H7 (cell line): ENCODE measurements at regions not wholly inside any gene's neighbourhood (a gene's known extent, or its start where the extent isn't known, plus 50 kb on each side); places are given as distances from the start of the nearest gene placed in this dataset.
"Not testable (repeated sequence)": the region's sequence is repeated elsewhere in the genome, so short reads cannot be mapped to it uniquely, and the experiment has no call there.

Experiments used
- DNase-seq: peaks from one replicate; pipeline ENCODE4 v3.0.0; 2012
- H3K27me3 ChIP-seq: 2 replicates; pipeline ENCODE4 v1.6.0; 2011; ENCODE audit warnings: mild to moderate bottlenecking, low read length; ENCODE audit not compliant: control insufficient read depth, insufficient read depth
- H3K36me3 ChIP-seq: replicated peaks from 2 replicates; pipeline ENCODE4 v1.5.1; 2011; ENCODE audit warnings: low read length; ENCODE audit not compliant: control insufficient read depth, insufficient read depth
- H3K4me3 ChIP-seq: 2 replicates; pipeline ENCODE4 v1.5.1; 2011; ENCODE audit warnings: low read depth, mild to moderate bottlenecking, control low read depth, low read length, moderate library complexity; ENCODE audit not compliant: insufficient read depth

DNA sequence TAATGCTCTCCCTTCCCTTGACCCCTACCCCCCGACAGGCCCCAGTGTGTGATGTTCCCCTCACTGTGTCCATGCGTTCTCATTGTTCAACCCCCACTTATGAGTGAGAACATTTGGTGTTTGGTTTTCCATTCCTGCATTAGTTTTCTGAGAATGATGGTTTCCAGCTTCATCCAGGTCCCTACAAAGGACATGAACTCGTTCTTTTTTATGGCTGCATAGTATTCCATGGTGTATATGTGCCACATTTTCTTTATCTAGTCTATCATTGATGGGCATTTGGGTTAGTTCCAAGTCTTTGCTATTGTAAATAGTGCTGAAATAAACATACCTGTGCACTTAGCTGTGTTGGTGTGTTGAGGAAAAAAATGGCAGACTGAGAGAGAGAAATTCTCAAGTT lies 269.9 kb upstream of the ATP11B start:
- not testable (repeated sequence) for H3K36me3 ChIP-seq, DNase-seq, H3K27me3 ChIP-seq, H3K4me3 ChIP-seq

- Histone ChIP-seq H3K36me3 (no peaks in the 10 kb centered on the region), H3K27me3 (no peaks in the 10 kb centered on the region)
Observed at GRCh38 chr3:182523836-182524235, 269.5 kb upstream of the ATP11B start.

DNA sequence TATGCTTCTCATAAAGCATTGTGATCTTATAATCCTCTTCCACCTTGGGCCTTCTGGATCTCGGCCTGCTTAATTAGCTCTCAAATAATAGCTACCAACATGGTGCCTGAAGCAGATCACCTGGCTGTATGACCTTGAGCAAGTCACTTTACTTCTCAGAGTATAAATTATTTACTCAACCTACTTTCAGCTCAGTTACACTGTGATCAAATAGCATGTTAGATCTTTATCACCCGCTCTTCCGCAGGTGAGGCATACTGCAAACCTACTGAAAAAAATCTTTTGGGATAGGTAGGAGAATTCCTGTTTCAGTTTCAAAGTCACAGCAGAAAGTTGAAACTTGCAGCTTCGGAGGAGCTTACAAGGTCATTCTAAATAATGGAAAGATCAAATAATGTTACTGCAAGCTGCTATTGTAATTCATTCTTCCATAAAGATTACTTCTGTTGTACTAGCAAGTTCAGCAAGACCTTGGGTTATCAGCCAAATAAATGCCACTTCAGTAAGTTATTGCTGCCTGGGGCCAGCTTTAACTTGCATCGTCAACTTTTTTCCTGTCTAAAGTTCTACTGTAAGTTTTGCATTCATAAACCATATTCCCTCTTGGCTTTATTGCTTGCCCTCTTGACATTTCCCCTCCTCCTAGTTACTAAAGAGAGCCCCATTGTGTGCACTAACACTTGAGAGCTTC lies 268.4 kb upstream of the ATP11B start:
- Histone ChIP-seq H3K27me3 (no peaks in the 10 kb centered on the region), H3K36me3 (no peaks in the 10 kb centered on the region), H3K4me3 (no peak overlapping the region)
- no peak for DNase-seq

More at GRCh38 chr3:182523836-182524235, 269.5 kb upstream of the ATP11B start:
- H3K4me3 ChIP-seq = no peak overlapping the region
- no peak for DNase-seq

GRCh38 chr3:182525766-182526374 lies 267.4 kb upstream of the ATP11B start:
- DNase-seq = no peak
- Histone ChIP-seq H3K4me3 (no peak overlapping the region), H3K36me3 (no peaks in the 10 kb centered on the region)

GRCh38 chr3:182527745-182528144 lies 265.6 kb upstream of the ATP11B start:
- H3K4me3 ChIP-seq = no peak overlapping the region
- no peak for DNase-seq
- H3K27me3 ChIP-seq = no peaks in the 10 kb centered on the region
- no peaks in the 10 kb centered on the region for H3K36me3 ChIP-seq

More at GRCh38 chr3:182525766-182526374, 267.4 kb upstream of the ATP11B start:
- H3K27me3 ChIP-seq = no peaks in the 10 kb centered on the region

DNA sequence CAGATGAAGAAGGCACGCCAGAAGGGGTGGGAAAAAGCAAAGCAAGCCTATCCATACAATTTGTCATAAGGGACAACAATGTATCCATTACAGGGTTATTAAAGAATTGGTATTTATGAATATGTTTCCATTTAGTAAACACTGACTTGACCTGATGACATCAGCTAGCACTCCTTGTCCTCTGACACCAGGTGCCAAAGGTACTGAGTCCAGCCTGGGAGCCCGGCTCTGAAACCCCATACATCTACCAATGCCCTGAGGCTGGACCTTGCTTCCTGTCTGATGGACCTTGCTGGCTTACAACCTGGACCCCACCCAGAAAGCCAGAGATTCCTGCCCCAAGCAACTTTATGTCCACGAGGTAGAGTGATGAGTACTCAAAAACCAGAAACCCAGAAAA lies 263.0 kb upstream of the ATP11B start:
- no peak for DNase-seq

DNA sequence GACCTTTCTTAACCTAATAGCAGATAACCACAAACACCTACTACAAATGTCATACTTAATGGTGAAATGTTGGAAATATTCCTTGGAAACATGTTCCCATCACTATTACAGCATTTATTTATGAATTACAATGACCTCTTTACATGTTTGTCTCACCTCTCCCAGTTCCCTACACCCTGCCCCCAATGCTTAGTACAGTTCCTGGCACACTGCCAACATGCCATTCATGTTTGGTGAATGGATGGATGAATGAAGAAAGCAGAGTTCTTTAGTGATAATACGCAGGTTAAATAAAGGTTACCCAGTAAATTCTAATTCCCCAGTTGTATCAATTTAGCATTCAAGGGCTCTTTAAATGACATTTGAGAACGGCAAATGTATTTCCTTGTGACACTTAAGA lies 259.9 kb upstream of the ATP11B start:
- Histone ChIP-seq H3K4me3 (no peak overlapping the region), H3K27me3 (no peaks in the 10 kb centered on the region), H3K36me3 (no peaks in the 10 kb centered on the region)
- no peak for DNase-seq

More for the DNA sequence above, 263.0 kb upstream of the ATP11B start:
- H3K27me3 ChIP-seq = no peaks in the 10 kb centered on the region
- H3K4me3 ChIP-seq = no peak overlapping the region
- H3K36me3 ChIP-seq = no peaks in the 10 kb centered on the region

DNA sequence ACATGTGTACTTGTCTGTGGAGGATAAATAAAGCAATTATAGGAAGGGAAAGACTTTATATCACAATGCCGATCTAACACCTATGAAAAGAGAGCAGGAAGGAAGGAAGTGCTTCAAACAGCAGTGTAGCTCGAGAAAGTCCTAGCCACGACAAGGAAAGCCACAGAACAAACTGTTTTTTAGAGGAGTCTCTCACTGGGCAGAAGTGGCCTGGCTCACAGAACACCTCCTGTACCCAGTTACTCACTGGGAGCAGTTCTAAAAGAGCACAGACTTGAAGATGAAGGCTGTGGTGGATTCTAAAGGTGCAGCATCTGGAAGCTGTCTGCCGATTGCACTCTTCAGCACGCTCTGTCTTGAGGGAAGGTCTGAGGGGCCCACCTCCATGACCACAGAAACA lies 248.8 kb upstream of the ATP11B start:
- H3K36me3 ChIP-seq = no peaks in the 10 kb centered on the region
- no peak for DNase-seq
- H3K4me3 ChIP-seq = no peak overlapping the region
- H3K27me3 ChIP-seq = no peaks in the 10 kb centered on the region

- H3K4me3 ChIP-seq = no peak overlapping the region
- H3K36me3 ChIP-seq = no peaks in the 10 kb centered on the region
- no peaks in the 10 kb centered on the region for H3K27me3 ChIP-seq
- no peak for DNase-seq
Observed at GRCh38 chr3:182562274-182562673, 231.0 kb upstream of the ATP11B start.

DNA sequence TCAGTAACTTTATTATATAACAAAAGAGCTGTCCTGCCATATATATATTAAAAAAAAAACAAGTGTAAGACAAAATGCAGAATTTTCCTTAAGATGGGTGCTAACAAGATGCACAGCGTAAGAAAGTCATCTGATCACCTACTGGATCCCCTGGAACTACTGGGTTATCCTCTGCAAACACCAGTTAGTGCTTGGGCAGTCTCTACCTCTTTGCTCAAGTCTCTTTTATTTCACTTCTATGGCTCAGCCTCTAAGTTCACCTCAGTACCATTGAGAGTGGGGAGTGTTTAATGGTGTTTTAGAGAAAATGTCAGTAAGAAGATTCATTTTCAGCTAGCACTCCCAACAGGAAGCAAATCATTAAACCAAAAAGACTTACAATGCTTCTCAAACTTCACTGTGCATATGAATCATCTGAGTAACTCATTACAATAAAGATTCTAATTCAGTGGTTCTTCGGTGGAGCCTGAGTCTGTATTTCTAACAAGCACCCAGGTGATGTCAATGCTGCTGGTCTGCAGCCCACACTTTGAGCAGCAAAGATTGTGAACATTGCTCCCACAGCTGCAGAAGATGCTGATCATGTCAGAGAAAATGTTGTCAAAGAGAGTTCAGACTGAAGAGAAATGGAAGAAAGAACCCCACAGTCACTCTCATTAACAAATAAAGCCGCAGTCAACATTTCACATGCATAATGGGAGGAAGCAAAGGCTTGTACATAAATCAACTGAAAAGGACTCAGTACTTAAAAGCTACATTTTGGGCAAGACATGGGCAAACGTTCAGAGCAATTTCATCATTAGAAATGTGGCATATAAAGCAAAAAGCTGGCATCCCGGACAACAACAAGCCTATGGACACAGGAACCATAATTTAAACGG lies 227.1 kb upstream of the ATP11B start:
- no peaks in the 10 kb centered on the region for H3K36me3 ChIP-seq
- no peak for DNase-seq
- no peaks in the 10 kb centered on the region for H3K27me3 ChIP-seq
- no peak overlapping the region for H3K4me3 ChIP-seq

GRCh38 chr3:182567700-182568099 lies 225.6 kb upstream of the ATP11B start:
- Histone ChIP-seq H3K4me3 (no peak overlapping the region), H3K36me3 (no peaks in the 10 kb centered on the region), H3K27me3 (no peaks in the 10 kb centered on the region)
- DNase-seq = peak; percentile 4

DNA sequence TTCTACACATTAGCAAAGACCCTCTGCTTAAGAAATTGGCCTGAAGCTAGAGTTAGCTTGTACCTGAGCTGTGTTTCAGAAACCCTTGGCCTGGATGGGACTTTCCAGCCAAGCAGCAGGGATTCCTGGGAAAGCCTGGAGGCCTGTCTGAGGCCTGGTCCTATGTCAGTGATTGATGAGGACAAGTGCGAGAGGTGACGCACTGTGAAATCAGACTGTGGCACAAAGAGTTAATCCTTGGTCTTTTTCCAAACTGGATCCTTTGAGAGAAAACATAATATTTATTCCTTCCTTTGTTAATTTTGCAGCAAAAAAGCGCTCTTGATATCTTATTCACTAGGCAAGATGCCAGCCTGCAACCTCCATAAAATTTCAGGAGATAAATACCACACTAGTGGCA lies 225.0 kb upstream of the ATP11B start:
- peak; percentile 9 for DNase-seq
- Histone ChIP-seq H3K27me3 (no peaks in the 10 kb centered on the region), H3K4me3 (no peak overlapping the region), H3K36me3 (no peaks in the 10 kb centered on the region)

DNA sequence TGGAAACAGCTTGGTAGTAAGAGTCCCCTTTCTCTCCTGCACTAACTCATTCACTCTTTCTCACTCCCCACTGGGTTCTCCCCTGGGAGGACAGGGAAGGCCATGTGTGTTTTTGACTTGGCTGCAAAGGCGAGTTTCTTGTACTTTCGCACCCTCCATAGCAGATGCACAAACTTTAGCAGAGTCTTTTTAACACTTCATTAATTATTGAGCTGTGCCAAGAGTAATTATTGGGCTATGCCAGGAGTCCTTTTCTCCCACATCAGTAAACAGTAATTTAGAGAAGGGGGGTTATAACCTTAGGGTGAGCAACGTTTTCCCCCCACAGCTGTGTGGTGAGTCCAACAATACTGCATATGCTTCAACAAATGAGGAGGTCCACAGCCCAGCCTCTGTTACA lies 224.4 kb upstream of the ATP11B start:
- peak; percentile 7 for DNase-seq
- Histone ChIP-seq H3K4me3 (no peak overlapping the region), H3K36me3 (no peaks in the 10 kb centered on the region), H3K27me3 (no peaks in the 10 kb centered on the region)

GRCh38 chr3:182570946-182571594 lies 222.2 kb upstream of the ATP11B start:
- no peaks in the 10 kb centered on the region for H3K27me3 ChIP-seq
- H3K36me3 ChIP-seq = no peaks in the 10 kb centered on the region
- no peak for DNase-seq
- no peak overlapping the region for H3K4me3 ChIP-seq
